C4-2B (cell line): ENCODE measurements at regions not wholly inside any gene's neighbourhood (a gene's known extent, or its start where the extent isn't known, plus 50 kb on each side); places are given as distances from the start of the nearest gene placed in this dataset.

Source experiments
- ZFX ChIP-seq: fragments of 450-650 bp; IDR thresholded peaks from 2 replicates; pipeline ENCODE4 v1.6.1; 2017
- TF ChIP-seq, protein P1 (sequence below): fragments of 450-650 bp; conservative IDR thresholded peaks from 2 replicates; pipeline ENCODE4 v1.5.1; 2017; ENCODE audit warnings: mild to moderate bottlenecking

- TF ChIP-seq, protein P1, sequence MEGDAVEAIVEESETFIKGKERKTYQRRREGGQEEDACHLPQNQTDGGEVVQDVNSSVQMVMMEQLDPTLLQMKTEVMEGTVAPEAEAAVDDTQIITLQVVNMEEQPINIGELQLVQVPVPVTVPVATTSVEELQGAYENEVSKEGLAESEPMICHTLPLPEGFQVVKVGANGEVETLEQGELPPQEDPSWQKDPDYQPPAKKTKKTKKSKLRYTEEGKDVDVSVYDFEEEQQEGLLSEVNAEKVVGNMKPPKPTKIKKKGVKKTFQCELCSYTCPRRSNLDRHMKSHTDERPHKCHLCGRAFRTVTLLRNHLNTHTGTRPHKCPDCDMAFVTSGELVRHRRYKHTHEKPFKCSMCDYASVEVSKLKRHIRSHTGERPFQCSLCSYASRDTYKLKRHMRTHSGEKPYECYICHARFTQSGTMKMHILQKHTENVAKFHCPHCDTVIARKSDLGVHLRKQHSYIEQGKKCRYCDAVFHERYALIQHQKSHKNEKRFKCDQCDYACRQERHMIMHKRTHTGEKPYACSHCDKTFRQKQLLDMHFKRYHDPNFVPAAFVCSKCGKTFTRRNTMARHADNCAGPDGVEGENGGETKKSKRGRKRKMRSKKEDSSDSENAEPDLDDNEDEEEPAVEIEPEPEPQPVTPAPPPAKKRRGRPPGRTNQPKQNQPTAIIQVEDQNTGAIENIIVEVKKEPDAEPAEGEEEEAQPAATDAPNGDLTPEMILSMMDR, result no peak
- TF ChIP-seq ZFX, result no peak
Observed at GRCh38 chr2:8453904-8454302, 228.0 kb upstream of the ID2 start.
